NCI-H1694 treated with DMSO at 0.1 percent for 48 hours (cell line): ENCODE measurements at regions not wholly inside any gene's neighbourhood (a gene's known extent, or its start where the extent isn't known, plus 50 kb on each side); places are given as distances from the start of the nearest gene placed in this dataset.

ENCODE experiments used
- DNase-seq: peaks from one replicate; lab custom pipeline; 2025; lab: John Stamatoyannopoulos, UW

DNA sequence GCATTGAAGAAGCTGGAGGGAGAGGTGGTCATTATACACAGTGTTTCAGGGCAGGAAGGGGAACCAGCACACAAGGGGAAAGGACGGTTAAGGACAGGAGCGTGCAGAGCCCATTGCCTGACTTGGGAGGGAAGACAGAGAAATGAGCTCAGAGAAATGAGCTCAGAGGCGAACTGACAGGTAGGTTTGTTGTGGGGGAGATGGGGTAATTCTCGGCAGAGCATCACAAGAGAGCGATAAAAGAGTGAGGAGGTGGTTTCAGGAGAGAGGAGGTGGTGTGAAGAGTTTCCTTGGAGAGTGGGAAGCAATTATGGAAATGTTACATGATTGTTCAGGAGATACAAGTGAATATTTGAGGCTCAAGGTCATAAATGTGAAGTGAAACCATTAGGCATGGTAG is 61.0 kb downstream of the MRGPRX1 start:
- no peak for DNase-seq

DNA sequence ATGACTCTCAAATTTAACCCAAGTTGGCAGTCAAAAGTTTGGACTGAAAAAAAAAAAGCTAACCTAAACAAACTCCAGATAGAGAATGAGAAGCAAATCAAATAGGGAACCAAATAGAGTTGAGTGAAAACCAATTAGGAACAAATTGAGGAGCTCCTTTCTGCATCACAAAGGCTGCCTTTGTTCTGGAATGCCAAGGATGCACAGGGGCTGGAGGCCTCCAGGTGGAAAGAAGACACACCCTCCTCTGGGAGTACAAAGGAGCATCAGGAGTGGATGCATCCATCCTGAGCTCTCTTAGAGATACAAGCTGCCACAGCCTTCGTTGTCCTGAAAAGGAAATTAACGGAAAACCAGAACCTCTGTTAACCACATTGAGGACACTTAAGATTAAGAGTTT is 73.3 kb downstream of the MRGPRX1 start:
- no peak for DNase-seq

DNA sequence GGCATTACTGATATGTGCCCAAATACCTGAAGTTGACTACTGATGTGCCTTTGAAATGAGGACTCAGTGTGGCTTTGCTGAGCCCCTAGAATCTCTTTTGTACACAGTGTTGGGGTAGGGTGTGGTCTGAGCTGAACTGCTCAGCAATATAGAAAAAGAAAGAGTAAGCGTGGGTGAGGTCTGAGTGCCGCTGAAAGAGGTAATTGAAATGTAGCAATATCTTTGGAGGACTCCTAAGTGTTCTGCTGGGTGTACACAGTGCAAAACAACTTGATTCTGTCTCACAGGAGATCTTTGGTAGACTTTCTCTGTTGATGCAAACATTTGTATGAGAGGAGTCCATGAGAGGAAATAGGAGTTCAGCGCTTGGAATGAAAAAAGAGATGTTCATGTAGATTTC is 73.7 kb upstream of the PTPN5 start:
- no peak for DNase-seq

DNA sequence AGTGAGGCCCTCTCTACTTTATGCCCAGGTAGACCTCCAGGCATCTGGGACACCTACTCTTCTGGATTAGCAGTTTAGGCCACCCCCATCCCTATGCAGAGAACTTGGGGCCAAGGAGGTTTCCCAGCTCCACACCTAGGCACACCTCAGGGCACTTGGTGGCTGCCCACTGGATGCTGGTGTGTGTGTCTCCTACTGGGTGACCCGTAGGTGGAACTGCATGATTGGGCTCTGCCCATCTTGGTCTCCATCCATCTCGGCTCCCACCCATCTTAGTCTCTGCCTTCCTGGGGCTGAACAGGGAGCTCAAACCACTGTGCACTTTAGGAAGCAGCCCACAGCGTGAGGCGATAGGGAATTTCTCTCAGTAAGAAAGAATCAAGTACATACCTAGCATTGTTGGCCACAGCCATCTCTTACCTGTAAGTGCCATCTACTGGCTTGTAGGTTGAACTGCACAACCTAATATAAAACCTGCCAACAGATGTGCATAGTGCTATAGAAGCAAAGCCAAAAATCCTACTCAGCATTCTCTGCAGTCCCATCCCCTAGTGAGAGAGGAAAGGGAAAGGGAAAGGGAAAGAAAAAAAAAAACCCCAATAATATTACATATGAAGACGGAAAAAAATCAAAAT is 61.6 kb upstream of the PTPN5 start:
- peak; percentile 6 for DNase-seq

DNA sequence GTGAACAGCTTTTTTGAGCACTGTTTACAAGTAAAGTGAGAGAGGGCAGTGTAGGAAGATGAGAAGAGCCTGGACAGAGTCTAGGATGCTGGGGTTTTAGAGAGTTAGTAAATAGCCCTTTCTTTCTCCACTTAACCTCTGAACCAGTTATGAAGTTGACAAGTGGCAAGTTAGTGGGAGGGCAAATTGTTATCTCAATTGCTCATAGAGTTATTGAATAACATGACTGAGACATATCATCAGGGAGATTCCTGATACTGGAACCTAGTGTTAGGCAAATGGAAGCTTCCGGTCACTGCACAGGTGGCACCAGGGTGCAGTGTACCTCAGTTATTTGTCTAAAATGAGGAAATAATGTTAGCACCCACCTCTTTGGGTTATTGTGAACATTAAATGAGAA is 57.8 kb upstream of the PTPN5 start:
- DNase-seq = no peak

DNA sequence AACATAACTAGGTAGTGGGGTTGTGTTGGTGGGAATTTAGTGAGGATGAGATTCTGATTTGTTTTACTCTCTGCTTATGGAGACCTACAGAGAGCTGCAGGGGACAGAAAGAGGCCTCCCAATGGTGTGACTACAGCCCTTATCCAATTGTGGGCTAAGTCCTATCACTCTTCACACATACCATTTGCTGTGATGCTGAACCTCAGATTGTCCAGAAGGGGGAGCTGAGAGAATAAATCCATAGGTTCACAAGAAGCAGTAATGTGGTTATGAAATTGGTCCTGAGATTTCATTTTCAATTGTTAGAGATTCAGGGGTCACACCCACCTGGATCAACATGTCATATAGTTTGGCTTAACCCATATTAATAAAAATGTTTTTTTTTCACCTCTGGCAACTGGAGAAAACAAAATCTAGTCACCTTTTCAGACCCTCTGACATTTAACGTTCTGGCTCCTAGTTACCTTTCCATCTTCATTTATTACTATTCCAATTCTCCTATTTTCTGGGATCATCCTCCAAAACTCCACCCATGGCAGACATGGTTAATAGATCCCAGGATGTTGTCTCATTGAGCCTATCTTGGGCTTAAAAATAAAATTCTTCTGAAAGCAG is 53.3 kb upstream of the PTPN5 start:
- DNase-seq = peak; percentile 19
